Parathyroid adenoma (tissue), 2 donors: ENCODE measurements at regions not wholly inside any gene's neighbourhood (a gene's known extent, or its start where the extent isn't known, plus 50 kb on each side); places are given as distances from the start of the nearest gene placed in this dataset.

ENCODE experiments used
- H2AFZ ChIP-seq: fragments of 300-600 bp; sonication (generic); one replicate; pipeline ENCODE4 v1.7.0; 2017; ENCODE audit warnings: antibody characterized with exemption, mild to moderate bottlenecking
- H3K27ac ChIP-seq: fragments of 300-600 bp; sonication (generic); one replicate; pipeline ENCODE4 v1.7.0; 2017
- H3K27me3 ChIP-seq: fragments of 300-600 bp; sonication (generic); one replicate; pipeline ENCODE4 v1.7.0; 2017; ENCODE audit warnings: low read length; ENCODE audit not compliant: control insufficient read depth, insufficient read depth
- H3K36me3 ChIP-seq: fragments of 300-600 bp; sonication (generic); one replicate; pipeline ENCODE4 v1.7.0; 2017; ENCODE audit warnings: low read length; ENCODE audit not compliant: control insufficient read depth, insufficient read depth
- H3K4me1 ChIP-seq: fragments of 300-600 bp; sonication (generic); one replicate; pipeline ENCODE4 v1.7.0; 2017; ENCODE audit warnings: control low read depth
- H3K4me2 ChIP-seq: fragments of 300-600 bp; sonication (generic); one replicate; pipeline ENCODE4 v1.7.0; 2017; ENCODE audit warnings: low read length
- H3K4me3 ChIP-seq: fragments of 300-600 bp; sonication (generic); one replicate; pipeline ENCODE4 v1.7.0; 2017; ENCODE audit warnings: low read depth, low read length
- H3K79me2 ChIP-seq: fragments of 300-600 bp; sonication (generic); one replicate; pipeline ENCODE4 v1.7.0; 2017; ENCODE audit warnings: control low read depth
- H3K9ac ChIP-seq: fragments of 300-600 bp; sonication (generic); one replicate; pipeline ENCODE4 v1.7.0; 2017; ENCODE audit warnings: mild to moderate bottlenecking
- H3K9me3 ChIP-seq: fragments of 300-600 bp; sonication (generic); one replicate; pipeline ENCODE4 v1.7.0; 2017; ENCODE audit warnings: low read length; ENCODE audit not compliant: control insufficient read depth
- TF ChIP-seq, protein P1 (sequence below): fragments of 300-600 bp; sonication (generic); IDR thresholded peaks from one replicate; pipeline ENCODE4 v1.7.0; 2017; ENCODE audit warnings: antibody characterized with exemption, mild to moderate bottlenecking
- donor health status: primary hyperparathyroidism.

DNA sequence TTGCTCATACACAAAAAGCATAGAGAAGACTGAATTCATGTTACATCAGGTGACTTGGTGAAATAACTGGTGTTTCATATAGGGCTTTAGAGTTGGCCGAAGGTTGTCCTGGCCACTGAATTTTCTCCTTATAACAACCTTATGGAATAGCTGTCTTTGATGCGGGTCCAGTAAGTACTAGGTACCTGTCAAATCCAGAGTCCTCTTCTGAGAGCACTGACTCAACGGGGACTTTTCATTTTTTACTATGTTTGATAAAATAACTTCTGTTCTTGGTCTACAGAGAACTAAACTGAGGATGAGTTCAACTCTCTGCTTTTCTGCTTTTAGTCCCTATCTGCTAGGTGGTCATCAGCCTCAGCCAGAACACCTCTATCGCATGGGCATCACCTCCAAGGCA is 76.1 kb upstream of the JAK1 start:
- Histone ChIP-seq H3K79me2 (peaks cover 18% of the 10 kb centered on the region), H3K27me3 (no peaks in the 10 kb centered on the region), H3K27ac (no peak overlapping the region), H3K4me3 (no peak overlapping the region), H2AFZ (no peak overlapping the region), H3K9ac (no peak overlapping the region), H3K36me3 (no peaks in the 10 kb centered on the region), H3K4me1 (peaks cover 6% of the 10 kb centered on the region), H3K9me3 (no peaks in the 10 kb centered on the region), H3K4me2 (no peak overlapping the region)
- TF ChIP-seq, protein P1, sequence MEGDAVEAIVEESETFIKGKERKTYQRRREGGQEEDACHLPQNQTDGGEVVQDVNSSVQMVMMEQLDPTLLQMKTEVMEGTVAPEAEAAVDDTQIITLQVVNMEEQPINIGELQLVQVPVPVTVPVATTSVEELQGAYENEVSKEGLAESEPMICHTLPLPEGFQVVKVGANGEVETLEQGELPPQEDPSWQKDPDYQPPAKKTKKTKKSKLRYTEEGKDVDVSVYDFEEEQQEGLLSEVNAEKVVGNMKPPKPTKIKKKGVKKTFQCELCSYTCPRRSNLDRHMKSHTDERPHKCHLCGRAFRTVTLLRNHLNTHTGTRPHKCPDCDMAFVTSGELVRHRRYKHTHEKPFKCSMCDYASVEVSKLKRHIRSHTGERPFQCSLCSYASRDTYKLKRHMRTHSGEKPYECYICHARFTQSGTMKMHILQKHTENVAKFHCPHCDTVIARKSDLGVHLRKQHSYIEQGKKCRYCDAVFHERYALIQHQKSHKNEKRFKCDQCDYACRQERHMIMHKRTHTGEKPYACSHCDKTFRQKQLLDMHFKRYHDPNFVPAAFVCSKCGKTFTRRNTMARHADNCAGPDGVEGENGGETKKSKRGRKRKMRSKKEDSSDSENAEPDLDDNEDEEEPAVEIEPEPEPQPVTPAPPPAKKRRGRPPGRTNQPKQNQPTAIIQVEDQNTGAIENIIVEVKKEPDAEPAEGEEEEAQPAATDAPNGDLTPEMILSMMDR, result no peak

DNA sequence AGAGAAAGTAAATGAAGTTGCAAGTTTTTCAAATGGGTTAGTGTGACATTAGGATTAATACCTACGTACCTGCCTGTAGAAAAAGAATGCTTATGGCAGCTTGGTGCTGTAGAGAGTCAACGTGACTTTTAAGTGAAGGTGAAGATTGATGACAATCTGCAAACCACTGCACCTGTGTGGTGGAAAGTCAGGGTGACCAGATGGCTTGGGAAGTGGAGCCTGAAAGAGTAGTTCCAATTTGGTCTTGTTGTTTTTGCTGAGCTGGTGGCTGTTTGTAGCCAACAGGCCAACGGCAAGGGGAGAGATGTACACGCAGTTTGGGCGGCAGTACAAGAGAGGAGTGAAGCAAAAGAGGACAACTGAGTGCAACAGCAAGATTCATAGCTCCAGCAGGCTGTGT is 78.1 kb upstream of the JAK1 start:
- Histone ChIP-seq H3K4me3 (no peak overlapping the region), H3K9me3 (no peaks in the 10 kb centered on the region), H3K4me2 (no peak overlapping the region), H3K27me3 (no peaks in the 10 kb centered on the region), H3K79me2 (peaks cover 15% of the 10 kb centered on the region), H3K9ac (no peak overlapping the region), H3K36me3 (no peaks in the 10 kb centered on the region), H3K4me1 (peaks cover 10% of the 10 kb centered on the region), H3K27ac (no peak overlapping the region), H2AFZ (no peak overlapping the region)
- TF ChIP-seq, protein P1, result no peak

DNA sequence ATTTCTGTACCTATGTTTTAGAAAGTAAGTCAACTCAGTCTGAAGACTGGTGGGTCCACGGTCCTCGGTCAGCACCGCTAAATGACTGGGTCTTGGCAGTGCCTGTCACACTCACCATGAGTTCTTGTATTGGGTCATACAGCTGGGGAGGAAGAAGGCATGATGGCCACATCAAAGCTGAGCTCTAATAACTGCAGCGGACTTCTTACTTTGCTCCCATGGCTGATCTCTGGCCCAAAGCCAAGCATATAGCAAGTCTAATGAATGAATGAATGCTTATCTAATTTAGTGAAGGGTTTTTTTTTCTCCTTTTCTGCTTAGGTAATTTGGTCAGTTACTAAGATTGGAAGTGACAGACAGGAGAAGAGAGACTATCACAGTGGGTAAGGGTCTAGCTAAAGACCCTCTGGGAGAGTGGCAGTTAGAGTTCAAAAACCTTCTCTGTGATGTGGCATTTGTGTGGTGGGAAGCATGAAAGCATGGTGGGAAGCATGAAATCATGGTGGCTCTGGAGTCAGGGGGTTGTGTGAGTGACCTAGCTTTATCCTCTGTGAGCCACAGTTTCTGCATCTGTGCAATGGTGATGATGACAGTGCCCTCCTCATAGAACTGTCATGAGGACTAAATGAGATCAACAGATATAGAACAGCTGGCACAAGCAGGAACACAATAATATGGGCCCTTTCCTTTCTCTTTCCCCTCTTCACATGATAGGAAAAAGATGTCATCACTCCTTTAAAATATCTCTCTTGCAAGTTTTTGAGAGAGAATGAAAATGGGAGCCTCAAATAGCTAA is 78.9 kb upstream of the JAK1 start:
- Histone ChIP-seq H3K36me3 (no peaks in the 10 kb centered on the region), H3K9me3 (no peaks in the 10 kb centered on the region), H3K27me3 (no peaks in the 10 kb centered on the region), H2AFZ (no peak overlapping the region), H3K27ac (no peak overlapping the region), H3K4me1 (peaks cover 10% of the 10 kb centered on the region), H3K79me2 (peaks cover 14% of the 10 kb centered on the region), H3K4me3 (no peak overlapping the region), H3K4me2 (no peak overlapping the region), H3K9ac (no peak overlapping the region)
- TF ChIP-seq, protein P1, result no peak

DNA sequence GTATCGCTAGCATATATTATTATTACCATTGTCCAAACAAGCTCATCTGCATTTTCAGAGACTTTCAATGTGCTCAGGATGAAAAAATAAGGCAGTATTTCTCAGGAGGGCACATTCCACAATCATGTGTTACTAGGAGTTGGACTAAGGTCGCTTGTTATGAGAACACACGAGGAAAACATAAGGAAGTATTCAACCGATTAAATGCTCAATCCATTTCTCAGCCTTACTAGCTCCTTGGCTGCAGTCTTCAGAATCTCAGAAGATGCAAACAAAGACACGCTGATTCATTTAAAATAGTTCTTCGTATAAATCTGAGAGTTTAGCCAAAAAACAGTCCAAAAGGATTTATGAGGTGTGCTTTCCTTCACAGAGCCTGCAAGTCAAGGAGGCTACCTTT is 82.0 kb upstream of the JAK1 start:
- H3K27me3 ChIP-seq, result no peaks in the 10 kb centered on the region
- TF ChIP-seq, protein P1, result no peak
- peak overlapping the region; percentile 2 for H3K4me3 ChIP-seq
- peaks cover 10% of the 10 kb centered on the region for H3K4me1 ChIP-seq
- no peak overlapping the region for H3K27ac ChIP-seq
- H3K79me2 ChIP-seq, result peaks cover 2% of the 10 kb centered on the region
- H2AFZ ChIP-seq, result no peak overlapping the region
- no peaks in the 10 kb centered on the region for H3K36me3 ChIP-seq
- H3K9ac ChIP-seq, result no peak overlapping the region
- H3K4me2 ChIP-seq, result peak overlapping the region; percentile 25
- no peaks in the 10 kb centered on the region for H3K9me3 ChIP-seq
